ENCODE measurements at regions not wholly inside any gene's neighbourhood (a gene's known extent, or its start where the extent isn't known, plus 50 kb on each side); places are given as distances from the start of the nearest gene placed in this dataset.

DNA sequence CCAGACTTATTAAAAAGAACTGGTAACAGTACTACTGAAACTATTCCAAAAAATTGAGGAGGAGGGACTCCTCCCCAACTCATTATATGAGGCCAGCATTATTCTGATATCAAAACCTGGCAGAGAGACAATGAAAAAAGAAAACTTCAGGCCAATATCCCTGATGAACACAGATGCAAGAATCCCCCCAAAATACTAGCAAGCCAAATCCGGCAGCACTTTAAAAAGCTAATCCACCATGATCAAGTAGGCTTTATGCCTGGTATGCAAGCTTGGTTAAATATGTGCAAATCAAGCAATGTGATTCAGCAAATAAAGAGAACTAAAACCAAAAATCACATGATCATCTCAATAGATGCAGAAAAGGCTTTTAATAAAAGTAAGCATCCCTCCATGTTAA, 2271.0 kb upstream of the C9orf72 start:
- no peak for TF ChIP-seq MAFK (IDR thresholded peaks at IDR 0.05; ENCODE audit: low read depth, low read length)
- TF ChIP-seq, protein P1, sequence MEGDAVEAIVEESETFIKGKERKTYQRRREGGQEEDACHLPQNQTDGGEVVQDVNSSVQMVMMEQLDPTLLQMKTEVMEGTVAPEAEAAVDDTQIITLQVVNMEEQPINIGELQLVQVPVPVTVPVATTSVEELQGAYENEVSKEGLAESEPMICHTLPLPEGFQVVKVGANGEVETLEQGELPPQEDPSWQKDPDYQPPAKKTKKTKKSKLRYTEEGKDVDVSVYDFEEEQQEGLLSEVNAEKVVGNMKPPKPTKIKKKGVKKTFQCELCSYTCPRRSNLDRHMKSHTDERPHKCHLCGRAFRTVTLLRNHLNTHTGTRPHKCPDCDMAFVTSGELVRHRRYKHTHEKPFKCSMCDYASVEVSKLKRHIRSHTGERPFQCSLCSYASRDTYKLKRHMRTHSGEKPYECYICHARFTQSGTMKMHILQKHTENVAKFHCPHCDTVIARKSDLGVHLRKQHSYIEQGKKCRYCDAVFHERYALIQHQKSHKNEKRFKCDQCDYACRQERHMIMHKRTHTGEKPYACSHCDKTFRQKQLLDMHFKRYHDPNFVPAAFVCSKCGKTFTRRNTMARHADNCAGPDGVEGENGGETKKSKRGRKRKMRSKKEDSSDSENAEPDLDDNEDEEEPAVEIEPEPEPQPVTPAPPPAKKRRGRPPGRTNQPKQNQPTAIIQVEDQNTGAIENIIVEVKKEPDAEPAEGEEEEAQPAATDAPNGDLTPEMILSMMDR (conservative IDR thresholded peaks at IDR 0.05; ENCODE audit: low read depth, low read length): no peak
- no peak for TF ChIP-seq FOS (IDR thresholded peaks at IDR 0.05; ENCODE audit: low read depth, low read length)
- TF ChIP-seq, protein P2, sequence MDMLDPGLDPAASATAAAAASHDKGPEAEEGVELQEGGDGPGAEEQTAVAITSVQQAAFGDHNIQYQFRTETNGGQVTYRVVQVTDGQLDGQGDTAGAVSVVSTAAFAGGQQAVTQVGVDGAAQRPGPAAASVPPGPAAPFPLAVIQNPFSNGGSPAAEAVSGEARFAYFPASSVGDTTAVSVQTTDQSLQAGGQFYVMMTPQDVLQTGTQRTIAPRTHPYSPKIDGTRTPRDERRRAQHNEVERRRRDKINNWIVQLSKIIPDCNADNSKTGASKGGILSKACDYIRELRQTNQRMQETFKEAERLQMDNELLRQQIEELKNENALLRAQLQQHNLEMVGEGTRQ (IDR thresholded peaks at IDR 0.05; ENCODE audit: low read depth, low read length): no peak
- TF ChIP-seq POLR2A (IDR thresholded peaks at IDR 0.05; ENCODE audit: low read depth, low read length): no peak
- TF ChIP-seq SMC3 (IDR thresholded peaks at IDR 0.05; ENCODE audit: low read depth, low read length): no peak
- TF ChIP-seq MAZ (IDR thresholded peaks at IDR 0.05; ENCODE audit: borderline replicate concordance, low read depth, low read length): no peak
